ENCODE measurements at regions not wholly inside any gene's neighbourhood (a gene's known extent, or its start where the extent isn't known, plus 50 kb on each side); places are given as distances from the start of the nearest gene placed in this dataset.

DNA sequence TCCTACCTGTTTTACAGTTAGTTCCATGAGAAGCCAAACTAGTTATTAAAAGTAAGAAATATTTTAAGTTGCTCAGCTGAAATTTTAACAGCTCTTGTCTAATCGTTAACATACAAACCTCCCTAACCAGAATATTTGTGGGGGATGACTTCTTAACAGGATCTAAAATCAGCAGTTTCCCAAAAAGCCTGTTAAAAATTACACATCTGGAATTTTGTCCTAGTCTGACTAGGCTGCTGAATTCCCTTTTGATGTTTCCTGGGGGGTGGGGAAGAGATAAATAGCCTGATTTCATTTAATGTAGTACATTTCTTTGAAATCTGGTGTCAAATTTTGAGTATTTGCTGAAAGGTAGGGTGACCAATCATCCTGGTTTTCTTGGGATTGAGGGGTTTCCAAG is 78.8 kb upstream of the ARHGAP29 start (continued):
- TF ChIP-seq CREM (IDR thresholded peaks at IDR 0.05) (0 out of 2 replicates have a peak, but pooled peaks have one; percentile 11), CREM (CRISPR knock-in tag; IDR thresholded peaks at IDR 0.05) (no peak), RXRB (CRISPR knock-in tag; IDR thresholded peaks at IDR 0.05; ENCODE audit: borderline replicate concordance) (no peak), ZNF367 (CRISPR knock-in tag; IDR thresholded peaks at IDR 0.05; ENCODE audit: borderline replicate concordance) (no peak), ETV5 (CRISPR knock-in tag; IDR thresholded peaks at IDR 0.05; ENCODE audit: borderline replicate concordance) (no peak), ZNF253 (CRISPR knock-in tag; IDR thresholded peaks at IDR 0.05; ENCODE audit: borderline replicate concordance) (no peak), KDM3A (CRISPR knock-in tag; IDR thresholded peaks at IDR 0.05; ENCODE audit: low read depth) (no peak), CEBPZ (IDR thresholded peaks at IDR 0.05; ENCODE audit: low read length) (no peak), ZNF670 (CRISPR knock-in tag; IDR thresholded peaks at IDR 0.05; ENCODE audit: borderline replicate concordance) (no peak), LCORL (IDR thresholded peaks at IDR 0.05) (no peak), LCORL (CRISPR knock-in tag; IDR thresholded peaks at IDR 0.05) (0 out of 2 replicates have a peak, but pooled peaks have one; percentile 17), EP300 (IDR thresholded peaks at IDR 0.05; ENCODE audit: low read depth in 2 of 2, low read length in 2 of 2) (peak in 1 of 2 experiments; percentile 68; a peak in 2 of 4 replicates), EP300 (CRISPR knock-in tag; IDR thresholded peaks at IDR 0.05; ENCODE audit: borderline replicate concordance) (no peak), ZSCAN25 (CRISPR knock-in tag; IDR thresholded peaks at IDR 0.05) (no peak), ZBTB14 (CRISPR knock-in tag; IDR thresholded peaks at IDR 0.05) (no peak), CHD2 (IDR thresholded peaks at IDR 0.05; ENCODE audit: low read depth, low read length) (no peak), SRSF4 (IDR thresholded peaks at IDR 0.05; ENCODE audit: low read depth, low read length, poor library complexity, severe bottlenecking) (no peak), HOXA5 (CRISPR knock-in tag; IDR thresholded peaks at IDR 0.05) (no peak), ZNF7 (CRISPR knock-in tag; IDR thresholded peaks at IDR 0.05) (no peak), TCF7 (IDR thresholded peaks at IDR 0.05; ENCODE audit: low read depth) (peak; percentile 65), FOXP1 (IDR thresholded peaks at IDR 0.05) (no peak), FOXP1 (CRISPR knock-in tag; IDR thresholded peaks at IDR 0.05) (no peak), PTBP1 (IDR thresholded peaks at IDR 0.05; ENCODE audit: low read depth, low read length, poor library complexity, severe bottlenecking) (no peak), POGZ (CRISPR knock-in tag; IDR thresholded peaks at IDR 0.05) (no peak), ISL2 (CRISPR knock-in tag; IDR thresholded peaks at IDR 0.05) (0 out of 2 replicates have a peak, but pooled peaks have one; percentile 6), KDM5B (CRISPR knock-in tag; IDR thresholded peaks at IDR 0.05; ENCODE audit: borderline replicate concordance) (no peak), POLR2AphosphoS2 (IDR thresholded peaks at IDR 0.05; ENCODE audit: low read depth, low read length) (no peak), ZNF124 (CRISPR knock-in tag; IDR thresholded peaks at IDR 0.05) (0 out of 2 replicates have a peak, but pooled peaks have one; percentile 14)
- TF ChIP-seq, protein P1, sequence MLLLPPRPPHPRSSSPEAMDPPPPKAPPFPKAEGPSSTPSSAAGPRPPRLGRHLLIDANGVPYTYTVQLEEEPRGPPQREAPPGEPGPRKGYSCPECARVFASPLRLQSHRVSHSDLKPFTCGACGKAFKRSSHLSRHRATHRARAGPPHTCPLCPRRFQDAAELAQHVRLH (CRISPR knock-in tag; IDR thresholded peaks at IDR 0.05; ENCODE audit: borderline replicate concordance, low read depth), result no peak

All from HepG2 (cell line).